GM21786 (cell line): ENCODE measurements at regions not wholly inside any gene's neighbourhood (a gene's known extent, or its start where the extent isn't known, plus 50 kb on each side); places are given as distances from the start of the nearest gene placed in this dataset.
"Not testable (repeated sequence)": the region's sequence is repeated elsewhere in the genome, so short reads cannot be mapped to it uniquely, and the experiment has no call there.

Source experiments
- ATAC-seq: cut with Tn5 transposase; IDR thresholded peaks from one replicate; pipeline ENCODE4 v1.9.1; 2021; ENCODE audit not compliant: unreplicated experiment

DNA sequence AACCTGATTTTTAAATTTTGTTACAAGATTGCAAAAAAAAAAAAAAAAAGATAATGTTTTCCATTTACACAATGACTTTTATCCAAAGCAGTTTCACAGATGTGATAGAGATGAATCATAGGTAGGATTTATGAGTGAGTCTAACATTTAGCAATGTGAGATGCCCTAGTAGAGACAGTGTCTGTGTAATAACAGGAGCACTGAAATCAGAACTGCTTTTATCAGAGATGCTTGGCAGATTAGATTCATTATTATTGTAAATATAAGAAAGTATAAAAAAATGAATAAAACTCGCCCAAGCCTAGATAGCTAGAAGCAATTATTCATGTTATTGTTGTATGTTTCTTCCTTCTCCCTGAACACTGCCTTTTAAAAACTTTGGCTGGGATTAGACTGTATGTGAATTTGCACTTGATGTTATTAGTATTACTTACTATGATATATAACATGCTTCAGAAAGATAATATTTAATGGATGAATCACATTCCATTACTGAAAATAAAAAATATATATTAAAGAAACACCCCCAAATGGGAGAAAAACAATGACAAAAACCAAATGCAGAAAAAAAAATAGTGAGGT, 567.3 kb upstream of the KLF4 start:
- no peak for ATAC-seq

DNA sequence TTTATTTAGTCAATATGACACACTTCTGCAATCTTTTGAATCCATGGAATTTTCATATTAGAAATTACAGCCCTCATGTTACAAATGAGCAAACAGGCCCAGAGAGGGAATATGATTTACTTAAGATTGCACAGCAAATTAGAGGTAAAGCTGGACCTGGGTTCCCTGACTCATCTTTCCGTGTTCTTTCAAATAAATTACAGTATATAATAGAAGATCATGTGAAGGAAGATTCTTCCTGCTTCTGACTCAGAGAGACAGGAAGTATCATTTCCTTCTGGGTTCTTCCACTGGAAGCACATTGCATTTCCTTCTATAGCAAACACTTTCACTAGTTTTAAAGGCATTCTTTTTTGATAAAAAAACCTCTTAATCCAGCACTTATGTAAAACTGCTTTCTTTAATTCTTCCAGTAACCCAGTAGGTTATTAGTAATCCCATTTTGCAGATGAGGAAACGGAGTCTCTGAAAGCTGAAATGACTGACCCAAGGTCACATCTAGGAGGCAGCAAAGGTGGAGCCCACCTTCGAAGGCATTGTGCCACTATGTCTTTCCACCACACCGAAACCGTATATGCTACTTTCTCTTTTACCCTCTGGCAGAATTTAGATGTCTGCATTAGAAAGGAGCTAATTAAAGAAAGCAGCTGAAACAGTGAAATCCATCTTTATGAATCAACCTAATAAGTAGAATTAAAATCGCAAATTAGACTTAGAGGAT, 566.7 kb upstream of the KLF4 start:
- no peak for ATAC-seq

DNA sequence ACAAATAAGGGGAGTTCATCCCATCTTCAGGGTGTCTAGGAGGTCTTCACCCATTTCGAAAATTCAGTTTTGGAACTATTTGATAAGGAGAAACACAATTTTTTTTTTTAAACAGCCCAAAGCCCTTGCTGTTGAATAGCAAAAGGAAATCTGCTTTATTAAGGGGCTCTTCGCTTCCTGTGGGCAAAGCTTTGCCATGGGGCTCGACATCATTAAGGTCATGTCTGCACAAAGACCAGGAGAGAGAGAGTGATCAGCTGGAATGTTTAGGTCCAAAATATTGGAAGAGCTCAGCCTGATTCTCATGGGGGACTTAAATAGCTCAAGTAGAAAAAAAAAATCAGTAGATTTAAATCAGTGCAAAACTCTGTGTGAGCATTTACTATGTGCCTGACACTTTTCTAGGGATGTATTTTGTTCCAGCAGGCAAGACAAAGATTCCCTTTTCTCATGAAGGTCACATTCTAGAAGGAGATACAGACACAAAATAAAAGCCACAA, 564.6 kb upstream of the KLF4 start:
- ATAC-seq = no peak

DNA sequence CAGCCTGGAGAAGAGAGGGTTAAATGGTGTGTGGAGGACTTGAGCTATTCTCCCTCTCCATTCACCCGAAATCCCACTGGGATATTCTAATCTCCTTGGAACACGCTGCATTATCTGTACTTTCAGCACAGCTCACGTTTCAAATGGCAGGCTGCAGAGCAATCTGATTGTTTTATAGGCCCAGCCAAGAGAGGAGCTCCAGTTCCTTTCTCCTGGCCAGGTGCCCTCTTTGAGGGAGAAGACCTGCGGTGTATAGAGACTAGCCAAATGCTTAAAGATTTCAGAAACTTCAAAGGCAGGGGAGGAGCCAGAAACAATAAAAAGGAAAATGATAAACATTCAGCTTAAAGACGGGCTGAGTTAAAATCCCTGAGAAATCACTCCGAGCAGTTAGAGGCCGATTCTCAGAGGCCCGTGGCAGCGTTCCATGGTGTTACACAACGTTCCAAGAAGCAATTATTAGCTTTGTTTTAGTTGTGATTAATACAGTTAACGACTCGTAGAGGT, 564.0 kb upstream of the KLF4 start:
- ATAC-seq = no peak

DNA sequence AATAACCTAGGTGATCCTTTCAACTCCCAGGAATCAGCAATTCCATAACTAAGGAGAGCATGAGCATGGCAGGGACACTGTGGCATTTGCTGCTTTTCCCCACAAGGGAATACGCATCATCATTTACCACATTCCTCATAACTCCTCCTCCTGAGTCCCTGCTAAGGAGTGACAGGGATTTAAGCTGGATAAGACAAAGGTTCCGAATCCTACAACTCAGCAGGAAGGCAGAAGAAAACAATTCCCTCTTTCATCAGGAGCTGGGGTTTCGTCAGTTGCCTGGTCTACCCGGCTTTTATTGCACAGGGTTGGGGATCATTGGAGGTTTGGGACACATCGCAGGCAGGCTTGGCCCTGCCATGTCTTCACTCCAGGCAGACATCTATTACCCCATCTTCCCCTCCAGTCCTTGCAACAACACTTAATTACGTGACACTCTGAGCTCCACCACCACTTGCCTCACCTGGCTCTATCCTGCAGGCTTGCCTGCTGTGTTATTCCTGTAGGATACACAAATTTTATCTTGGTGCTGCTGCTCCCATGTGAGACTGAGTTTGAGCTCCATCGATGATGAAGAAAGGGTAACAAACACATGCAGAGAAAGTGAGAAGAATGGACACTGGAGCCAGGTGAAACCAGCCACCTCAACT, 563.0 kb upstream of the KLF4 start:
- ATAC-seq = no peak

DNA sequence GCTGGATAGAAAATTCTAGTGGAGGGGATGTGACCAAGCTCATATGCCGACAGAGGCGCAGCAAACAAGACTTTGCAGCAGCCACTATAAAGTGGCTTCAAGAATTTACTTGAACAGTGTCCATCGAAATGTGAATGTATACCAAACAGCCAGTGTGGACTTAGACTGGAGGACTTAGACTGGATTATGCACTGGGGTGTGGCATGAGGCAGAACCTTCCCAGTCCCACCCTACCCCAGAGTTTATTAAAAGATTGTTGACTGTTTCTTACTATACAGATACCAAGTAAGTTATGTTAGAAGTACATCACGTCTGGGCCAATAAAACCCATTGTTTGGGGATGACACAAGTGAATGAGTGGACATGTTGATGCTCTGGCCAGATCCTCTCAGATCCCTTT, 561.3 kb upstream of the KLF4 start:
- ATAC-seq = no peak

DNA sequence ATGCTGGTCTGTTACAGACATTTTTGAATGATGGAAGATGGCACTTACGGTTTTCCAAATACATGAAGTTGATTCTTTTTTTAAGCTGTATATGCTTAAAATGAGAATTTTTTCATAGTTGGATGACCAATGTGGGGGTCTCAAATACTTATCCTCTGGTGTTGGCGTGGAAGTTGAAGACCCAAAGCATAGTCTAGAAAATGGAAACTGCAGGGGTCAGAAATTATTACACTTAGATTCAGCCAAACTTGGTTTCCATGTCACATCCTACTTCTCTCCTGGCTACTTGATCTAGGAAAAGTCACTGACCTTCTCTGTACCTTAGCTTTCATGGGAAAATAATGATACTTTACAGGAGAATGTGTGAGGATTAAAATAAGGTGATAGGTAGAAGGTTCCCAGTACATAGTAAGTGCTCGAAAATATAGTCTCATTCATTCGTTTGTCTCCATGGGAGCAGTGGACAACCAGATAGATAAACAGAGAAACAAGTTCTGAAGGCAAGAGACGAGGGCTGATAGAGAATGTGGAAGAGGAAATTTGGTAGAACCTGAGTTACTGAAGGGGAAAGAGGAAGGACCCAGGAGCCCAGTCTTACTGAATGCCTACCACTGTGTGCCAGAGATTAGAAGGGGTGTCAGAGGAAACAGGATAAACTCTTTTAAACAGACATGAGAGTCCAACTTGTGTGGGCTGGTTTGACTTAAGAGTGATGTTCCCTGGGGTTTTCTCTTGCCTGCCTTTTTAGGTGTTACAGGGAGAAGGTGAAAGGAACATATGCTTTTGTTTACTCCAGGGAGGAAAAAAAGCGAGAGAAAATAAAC, 560.3 kb upstream of the KLF4 start:
- no peak for ATAC-seq

DNA sequence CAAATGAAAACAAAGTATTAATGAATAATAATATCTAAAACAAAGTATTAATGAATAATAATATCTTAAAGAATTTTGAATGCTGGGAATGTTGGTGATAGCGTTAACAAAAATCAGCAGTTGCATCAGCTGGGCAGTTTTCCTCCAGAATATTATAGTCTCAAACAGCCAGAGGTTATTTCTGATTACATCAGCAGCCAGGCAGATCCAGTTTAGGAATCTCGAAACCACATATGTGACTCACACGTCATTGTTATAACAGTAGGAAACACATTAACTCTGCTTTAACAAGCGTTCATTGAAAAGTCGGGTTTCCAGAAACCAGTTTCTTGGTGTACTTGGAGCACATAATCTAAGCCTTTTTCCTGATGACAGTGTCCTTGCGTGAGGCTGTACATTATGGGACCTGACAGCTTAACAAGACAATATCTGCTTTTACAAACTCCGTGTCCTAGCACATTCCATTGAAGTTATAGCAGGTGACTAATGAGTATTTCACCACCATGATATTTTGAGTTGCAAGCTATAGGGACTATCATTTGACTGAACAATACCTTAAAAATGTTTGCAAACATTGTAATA, 559.5 kb upstream of the KLF4 start:
- no peak for ATAC-seq

DNA sequence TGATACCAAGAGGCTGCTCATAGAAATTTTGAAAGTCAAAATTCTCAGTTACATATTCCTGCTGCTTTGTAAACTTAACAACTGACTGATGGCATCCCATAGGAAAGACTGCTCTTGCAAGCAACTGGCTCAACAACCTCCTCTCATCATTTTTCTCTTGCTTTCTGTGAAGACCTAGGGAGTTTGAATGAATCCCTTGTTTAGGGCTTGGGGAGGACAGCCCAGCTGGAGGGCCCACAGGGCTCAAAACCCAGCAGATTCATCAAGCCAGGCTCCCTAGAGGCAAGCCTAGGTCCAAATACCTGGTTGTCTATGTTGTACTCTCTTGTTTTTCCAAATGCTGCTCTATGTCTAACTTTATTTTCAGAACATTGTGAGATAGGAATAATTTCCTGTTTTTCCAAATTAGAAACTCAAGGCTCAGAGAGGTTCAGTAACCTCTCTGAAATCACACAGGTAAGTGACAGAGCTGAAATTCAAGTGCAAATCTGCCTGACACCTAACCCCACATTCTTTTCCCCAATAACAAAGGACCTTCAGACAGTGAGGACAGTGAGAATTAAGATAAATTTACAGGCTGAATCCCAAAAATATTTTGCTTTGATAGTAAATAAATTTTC, 558.9 kb upstream of the KLF4 start:
- no peak for ATAC-seq

DNA sequence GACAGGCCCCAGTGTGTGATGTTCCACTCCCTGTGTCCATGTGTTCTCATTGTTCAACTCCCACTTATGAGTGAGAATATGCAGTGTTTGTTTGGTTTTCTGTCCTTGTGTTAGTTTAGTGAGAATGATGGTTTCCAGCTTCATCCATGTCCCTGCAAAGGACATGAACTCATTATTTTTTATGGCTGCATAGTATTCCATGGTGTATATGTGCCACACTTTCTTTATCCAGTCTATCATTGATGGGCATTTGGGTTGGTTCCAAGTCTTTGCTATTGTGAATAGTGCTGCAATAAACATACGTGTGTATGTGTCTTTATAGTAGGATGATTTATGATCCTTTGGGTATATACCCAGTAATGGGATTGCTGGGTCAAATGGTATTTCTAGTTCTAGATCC, 558.2 kb upstream of the KLF4 start:
- ATAC-seq = not testable (repeated sequence)

DNA sequence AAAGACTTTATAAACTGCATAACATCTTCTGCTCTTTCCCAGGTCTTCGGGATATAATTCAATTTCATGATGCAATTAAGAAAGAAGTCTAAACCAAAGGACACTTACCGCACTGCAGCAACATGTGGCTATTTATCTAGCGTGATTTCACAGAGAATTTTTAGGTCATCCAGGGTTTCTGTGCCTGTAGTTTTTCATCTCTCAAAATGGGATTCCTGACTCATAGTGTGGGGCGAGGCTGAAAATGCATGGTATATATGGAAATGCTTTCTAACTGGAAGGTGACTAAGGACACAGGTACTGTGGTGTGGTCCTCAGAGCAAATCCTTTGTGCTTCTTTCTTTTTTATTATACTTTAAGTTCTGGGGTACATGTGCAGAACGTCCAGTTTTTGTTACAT, 557.7 kb upstream of the KLF4 start:
- no peak for ATAC-seq

DNA sequence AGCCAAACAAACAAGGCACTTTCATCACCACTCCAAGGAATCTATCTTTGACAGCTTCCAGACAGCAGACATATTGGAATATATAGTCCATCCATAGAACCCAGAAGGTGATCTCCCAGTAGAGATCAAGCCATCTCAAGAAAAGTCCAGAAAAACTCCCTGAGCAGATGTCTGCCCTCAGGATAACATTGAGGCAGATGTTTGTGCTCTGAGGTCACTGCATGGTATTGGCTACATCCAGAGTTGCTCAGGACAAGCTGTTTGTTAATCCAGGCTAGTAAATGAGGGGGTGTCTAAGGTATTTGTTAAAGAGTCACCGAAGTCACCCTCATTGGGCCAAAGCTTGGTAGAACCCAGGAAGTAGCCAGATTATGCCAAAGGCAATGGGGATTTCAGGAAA, 556.3 kb upstream of the KLF4 start:
- ATAC-seq = no peak

DNA sequence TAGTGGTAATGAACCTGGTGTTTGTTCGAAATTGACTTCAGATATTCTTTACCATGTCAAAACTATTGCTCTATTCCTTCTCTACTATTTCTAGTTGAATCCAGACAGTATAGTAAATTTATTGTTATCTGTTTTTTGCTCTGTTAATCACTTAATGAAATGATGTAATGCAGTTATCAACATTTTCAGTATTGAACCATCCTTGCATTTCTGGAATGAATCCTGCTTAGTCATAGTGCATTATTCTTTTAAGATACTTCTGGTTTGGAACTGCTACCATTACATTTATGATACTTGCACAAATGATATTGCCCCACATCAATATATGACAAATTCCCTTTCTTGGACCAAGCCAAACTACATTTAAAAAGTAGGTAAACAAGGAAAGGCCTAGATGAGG, 554.0 kb upstream of the KLF4 start:
- ATAC-seq = no peak

DNA sequence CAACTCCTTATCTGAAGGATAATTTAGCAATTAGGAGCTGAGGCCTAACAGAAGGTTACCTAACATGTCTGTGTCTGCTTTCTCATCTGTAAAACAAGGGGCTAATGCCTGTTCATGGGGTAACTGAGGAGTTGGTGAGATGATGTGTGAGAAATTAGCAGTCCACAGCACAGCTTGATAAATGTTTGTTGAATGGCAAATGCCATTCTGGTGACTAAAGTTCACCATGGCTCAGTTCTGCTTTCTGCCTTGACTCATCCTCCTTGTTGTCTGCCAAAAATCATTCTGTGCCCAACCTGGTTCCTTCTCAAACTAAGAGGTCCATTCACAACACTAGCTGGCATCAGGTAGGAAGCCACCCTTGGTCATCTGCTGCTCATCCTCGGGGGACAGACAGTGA, 552.0 kb upstream of the KLF4 start:
- no peak for ATAC-seq

DNA sequence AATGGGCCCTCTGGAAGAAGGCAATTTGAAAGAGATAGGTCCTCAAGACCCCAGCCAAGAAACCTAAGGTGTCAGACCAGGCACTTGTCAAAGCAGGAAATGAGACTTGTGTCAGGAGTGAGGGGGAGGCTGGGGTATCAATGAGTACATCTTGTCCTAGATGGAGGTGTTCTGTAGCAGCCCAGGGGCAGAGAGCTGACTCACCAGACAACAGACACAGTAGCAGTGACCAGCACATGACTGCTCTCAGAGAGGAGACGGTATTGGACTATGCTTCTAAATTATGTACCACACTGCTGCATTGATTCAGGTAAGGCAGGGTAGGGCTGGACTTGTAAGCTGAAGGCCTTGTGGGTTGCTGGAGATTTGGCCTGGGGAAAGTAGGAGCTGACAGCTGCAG, 551.2 kb upstream of the KLF4 start:
- no peak for ATAC-seq

DNA sequence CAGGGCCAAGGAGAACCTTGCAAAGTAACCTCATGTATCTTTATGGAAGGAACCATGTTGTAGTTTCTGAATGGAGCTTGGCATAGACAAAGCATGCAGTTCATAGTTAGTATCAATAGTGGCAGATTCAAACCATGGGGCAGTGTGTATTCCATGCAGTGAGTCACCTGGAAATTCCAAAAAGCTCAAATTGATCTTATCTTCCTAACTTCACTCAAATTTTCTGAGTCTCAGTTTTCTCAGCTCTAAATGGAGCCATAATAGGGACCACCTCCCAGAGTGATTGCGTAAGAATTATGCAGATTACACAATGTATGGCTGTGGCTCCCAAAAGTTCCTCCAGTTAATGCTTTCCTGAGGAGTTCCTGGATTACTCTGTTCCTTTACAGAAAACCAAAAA, 549.9 kb upstream of the KLF4 start:
- no peak for ATAC-seq

DNA sequence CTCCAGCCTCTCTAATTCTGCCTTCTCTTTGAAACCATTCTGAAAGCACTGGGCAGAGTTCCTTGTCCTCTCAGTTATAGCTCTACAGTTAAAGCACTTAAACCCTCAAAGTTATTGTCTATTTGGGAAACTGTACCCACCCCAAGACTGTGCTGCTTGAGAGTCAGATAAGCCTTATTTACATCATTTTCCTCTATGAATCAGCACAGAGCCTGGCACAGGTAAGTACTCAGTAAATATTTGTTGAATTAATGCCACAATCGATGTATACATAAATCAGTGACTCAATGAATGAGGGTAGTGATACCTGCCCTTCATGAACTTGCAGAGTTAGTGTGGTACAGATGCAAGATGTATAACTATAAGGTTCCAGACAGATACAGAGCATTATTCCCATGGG, 549.4 kb upstream of the KLF4 start:
- no peak for ATAC-seq

DNA sequence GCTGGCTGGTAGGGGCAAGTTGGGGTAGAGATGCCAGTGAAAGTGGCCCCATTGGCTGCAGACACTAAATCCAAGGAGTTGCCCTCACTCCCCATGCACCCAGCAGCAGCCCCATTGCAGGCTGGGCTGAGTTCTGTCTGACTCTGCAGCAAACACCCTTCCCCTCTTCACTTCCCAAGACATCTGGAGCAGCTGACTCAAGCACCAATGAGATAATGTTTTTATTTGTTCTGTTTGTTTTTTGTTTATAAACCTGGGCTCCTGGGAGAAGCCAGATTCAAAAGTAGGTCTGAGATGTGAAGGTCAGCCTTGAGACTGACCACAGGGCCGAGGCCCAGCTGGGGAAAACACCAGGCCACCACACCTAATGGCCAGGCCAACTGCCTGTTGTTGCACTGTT, 545.9 kb upstream of the KLF4 start:
- ATAC-seq = no peak

DNA sequence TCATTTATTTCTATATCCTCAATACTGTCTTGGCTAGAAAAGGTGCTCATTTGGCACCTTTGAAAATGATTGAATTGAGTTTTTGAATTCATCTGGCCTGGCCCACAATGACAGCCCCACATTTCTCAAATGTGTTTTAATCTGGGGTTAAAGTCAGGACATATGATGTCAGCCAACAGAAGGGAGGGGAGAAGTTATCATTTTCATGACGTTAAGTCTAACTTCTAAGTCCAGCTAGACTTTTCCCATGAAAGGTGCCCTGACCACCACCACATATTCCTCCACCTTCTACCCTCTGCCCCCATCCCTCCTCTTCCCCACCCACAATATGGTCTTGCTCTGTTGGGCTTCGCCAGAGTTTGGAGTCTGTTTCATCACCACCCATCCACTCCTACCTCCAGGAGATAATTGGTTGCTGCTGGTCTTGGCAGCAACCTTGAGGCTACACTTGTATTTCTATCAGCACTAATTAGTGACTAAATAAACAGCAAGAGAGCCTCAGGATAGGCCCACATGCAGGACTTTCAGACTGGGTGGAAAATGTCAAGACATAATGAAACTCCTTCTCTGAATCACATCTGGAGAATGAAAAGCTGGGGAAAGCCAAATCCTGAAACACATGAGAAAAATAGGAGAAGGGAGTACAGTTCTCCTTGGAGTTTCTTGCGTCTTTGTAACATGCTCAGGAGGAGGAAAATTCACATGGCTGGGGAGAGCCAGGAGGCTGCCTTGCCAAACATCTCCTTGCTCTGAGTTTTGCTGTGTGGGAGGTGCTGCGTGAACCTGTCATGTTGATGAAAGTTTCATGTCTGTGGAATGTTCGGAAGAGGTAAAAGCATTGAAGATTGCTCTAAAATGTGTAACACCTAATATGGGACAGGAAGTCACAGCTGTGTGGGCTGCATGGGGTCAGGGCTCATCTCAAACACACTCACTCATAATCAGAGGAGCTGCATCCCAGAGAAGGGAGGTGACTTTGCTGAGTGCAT, 544.7 kb upstream of the KLF4 start:
- ATAC-seq = no peak
